ENCODE measurements at regions not wholly inside any gene's neighbourhood (a gene's known extent, or its start where the extent isn't known, plus 50 kb on each side); places are given as distances from the start of the nearest gene placed in this dataset.

- no peak for TF ChIP-seq POLR2AphosphoS5 (IDR thresholded peaks at IDR 0.05)
- TF ChIP-seq, protein P1, sequence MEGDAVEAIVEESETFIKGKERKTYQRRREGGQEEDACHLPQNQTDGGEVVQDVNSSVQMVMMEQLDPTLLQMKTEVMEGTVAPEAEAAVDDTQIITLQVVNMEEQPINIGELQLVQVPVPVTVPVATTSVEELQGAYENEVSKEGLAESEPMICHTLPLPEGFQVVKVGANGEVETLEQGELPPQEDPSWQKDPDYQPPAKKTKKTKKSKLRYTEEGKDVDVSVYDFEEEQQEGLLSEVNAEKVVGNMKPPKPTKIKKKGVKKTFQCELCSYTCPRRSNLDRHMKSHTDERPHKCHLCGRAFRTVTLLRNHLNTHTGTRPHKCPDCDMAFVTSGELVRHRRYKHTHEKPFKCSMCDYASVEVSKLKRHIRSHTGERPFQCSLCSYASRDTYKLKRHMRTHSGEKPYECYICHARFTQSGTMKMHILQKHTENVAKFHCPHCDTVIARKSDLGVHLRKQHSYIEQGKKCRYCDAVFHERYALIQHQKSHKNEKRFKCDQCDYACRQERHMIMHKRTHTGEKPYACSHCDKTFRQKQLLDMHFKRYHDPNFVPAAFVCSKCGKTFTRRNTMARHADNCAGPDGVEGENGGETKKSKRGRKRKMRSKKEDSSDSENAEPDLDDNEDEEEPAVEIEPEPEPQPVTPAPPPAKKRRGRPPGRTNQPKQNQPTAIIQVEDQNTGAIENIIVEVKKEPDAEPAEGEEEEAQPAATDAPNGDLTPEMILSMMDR (IDR thresholded peaks at IDR 0.05) = no peak
These were observed 276.2 kb upstream of the SLC24A2 start for GRCh38 chr9:20065046-20065445.

Measured in suprapubic skin (tissue), 3 donors.